Cardiac fibroblast (primary cell): ENCODE measurements at regions not wholly inside any gene's neighbourhood (a gene's known extent, or its start where the extent isn't known, plus 50 kb on each side); places are given as distances from the start of the nearest gene placed in this dataset.
"Not testable (repeated sequence)": the region's sequence is repeated elsewhere in the genome, so short reads cannot be mapped to it uniquely, and the experiment has no call there.

Experiments
- DNase-seq, 2 donors: peaks; one replicate each; pipeline versions ENCODE4 v3.0.0 to v3.0.0-alpha.2; 2010; ENCODE audit warnings: low read depth in 2 of 2
- H3K4me3 ChIP-seq, 2 donors: replicated peaks in 1 of 2; 1 replicate in 1 of 2; 2 replicates in 1 of 2; pipeline ENCODE4 v1.5.1; 2011; ENCODE audit warnings: low read depth in 2 of 2, low read length in 2 of 2, mild to moderate bottlenecking in 2 of 2, moderate library complexity in 1 of 2
- TF ChIP-seq, protein P1 (sequence below): IDR thresholded peaks from one replicate; pipeline ENCODE4 v1.5.1; 2011; ENCODE audit warnings: low read depth, mild to moderate bottlenecking, low read length, inconsistent platforms

DNA sequence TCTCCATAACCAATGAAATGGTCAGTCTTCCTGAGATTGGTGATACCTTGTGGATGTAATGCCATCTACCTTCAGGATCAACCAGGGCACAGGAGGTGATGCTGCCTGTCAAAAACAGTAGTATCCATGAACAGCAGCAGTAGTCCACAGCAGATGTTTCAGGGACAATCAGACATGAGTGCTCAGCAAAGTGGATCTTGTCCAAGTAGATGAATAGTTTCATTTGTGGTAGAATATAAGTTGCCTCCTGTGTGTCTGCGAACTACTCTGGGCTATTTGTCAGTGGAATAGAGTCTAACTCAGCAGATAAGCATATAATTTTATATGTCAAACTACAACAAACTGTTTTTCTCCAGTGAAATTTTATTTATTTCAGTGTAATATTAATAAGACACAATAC is 1860.1 kb upstream of the ACO1 start:
- TF ChIP-seq, protein P1, sequence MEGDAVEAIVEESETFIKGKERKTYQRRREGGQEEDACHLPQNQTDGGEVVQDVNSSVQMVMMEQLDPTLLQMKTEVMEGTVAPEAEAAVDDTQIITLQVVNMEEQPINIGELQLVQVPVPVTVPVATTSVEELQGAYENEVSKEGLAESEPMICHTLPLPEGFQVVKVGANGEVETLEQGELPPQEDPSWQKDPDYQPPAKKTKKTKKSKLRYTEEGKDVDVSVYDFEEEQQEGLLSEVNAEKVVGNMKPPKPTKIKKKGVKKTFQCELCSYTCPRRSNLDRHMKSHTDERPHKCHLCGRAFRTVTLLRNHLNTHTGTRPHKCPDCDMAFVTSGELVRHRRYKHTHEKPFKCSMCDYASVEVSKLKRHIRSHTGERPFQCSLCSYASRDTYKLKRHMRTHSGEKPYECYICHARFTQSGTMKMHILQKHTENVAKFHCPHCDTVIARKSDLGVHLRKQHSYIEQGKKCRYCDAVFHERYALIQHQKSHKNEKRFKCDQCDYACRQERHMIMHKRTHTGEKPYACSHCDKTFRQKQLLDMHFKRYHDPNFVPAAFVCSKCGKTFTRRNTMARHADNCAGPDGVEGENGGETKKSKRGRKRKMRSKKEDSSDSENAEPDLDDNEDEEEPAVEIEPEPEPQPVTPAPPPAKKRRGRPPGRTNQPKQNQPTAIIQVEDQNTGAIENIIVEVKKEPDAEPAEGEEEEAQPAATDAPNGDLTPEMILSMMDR: no peak
- no peak for DNase-seq
- H3K4me3 ChIP-seq: no peak overlapping the region

DNA sequence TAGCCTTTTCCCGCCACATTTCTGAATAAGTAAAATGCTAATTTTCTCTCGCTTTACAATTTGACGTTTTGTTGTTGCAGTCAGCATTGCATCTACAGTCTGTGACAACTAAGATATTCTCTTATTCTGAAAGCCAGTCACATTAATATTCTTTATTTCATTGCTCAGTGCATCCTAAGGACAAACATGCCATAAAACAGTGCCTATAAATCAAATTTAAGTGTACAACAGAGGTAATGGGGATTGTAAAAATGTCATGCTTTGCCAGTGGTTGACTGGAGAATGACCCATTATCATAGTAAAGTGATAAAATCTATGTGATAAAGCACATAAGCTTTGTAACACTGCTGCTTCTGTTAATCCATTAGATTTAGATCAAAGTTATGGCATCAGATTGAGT is 1850.0 kb upstream of the ACO1 start:
- DNase-seq: no peak
- no peak overlapping the region for H3K4me3 ChIP-seq
- TF ChIP-seq, protein P1: no peak

DNA sequence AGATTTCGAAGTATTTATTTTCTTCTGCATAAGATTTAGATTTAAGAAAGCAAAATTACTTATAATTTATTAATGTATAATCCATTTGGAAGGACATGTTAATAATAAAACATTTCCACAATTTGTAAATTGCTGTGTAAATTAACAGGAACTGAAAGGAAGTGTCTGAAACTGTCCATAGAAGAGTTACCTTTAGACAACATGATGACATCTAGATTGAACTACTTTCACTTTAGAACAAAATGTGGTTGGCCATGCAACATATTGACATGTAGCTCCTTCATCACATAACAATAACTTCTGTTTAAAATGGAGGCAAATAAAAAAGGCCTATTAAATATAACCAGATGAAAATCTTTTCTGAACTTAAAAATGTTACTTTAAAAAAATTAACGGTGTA is 1849.5 kb upstream of the ACO1 start:
- no peak overlapping the region for H3K4me3 ChIP-seq
- DNase-seq: no peak
- TF ChIP-seq, protein P1: no peak

DNA sequence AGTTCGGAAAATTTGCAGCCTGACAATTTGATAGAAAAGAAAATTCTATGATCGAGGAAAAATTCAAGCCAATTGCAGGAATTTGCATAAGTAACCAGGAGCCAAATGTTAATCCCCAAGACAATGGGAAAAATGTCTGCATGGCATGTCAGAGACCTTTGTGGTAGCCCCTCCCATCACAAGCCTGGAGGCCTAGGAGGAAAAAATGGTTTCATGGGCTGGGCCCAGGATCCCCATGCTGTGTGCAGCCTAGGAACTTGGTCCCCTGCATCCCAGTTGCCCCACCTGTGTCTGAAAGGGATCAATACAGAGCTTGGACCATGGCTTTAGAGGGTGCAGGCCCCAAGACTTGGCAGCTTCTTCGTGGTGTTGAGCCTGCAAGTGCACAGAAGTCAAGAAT is 1847.9 kb upstream of the ACO1 start:
- DNase-seq: no peak
- TF ChIP-seq, protein P1: no peak
- no peak overlapping the region for H3K4me3 ChIP-seq

DNA sequence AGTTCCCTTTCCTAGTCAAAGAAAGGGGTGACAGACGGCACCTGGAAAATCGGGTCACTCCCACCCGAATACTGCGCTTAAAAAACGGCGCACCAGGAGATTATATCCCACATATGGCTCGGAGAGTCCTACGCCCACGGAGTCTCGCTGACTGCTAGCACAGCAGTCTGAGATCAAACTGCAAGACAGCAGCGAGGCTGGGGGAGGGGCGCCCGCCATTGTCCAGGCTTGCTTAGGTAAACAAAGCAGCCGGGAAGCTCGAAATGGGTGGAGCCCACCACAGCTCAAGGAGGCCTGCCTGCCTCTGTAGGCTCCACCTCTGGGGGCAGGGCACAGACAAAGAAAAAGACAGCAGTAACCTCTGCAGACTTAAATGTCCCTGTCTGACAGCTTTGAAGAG is 1844.7 kb upstream of the ACO1 start:
- DNase-seq, H3K4me3 ChIP-seq: not testable (repeated sequence)

DNA sequence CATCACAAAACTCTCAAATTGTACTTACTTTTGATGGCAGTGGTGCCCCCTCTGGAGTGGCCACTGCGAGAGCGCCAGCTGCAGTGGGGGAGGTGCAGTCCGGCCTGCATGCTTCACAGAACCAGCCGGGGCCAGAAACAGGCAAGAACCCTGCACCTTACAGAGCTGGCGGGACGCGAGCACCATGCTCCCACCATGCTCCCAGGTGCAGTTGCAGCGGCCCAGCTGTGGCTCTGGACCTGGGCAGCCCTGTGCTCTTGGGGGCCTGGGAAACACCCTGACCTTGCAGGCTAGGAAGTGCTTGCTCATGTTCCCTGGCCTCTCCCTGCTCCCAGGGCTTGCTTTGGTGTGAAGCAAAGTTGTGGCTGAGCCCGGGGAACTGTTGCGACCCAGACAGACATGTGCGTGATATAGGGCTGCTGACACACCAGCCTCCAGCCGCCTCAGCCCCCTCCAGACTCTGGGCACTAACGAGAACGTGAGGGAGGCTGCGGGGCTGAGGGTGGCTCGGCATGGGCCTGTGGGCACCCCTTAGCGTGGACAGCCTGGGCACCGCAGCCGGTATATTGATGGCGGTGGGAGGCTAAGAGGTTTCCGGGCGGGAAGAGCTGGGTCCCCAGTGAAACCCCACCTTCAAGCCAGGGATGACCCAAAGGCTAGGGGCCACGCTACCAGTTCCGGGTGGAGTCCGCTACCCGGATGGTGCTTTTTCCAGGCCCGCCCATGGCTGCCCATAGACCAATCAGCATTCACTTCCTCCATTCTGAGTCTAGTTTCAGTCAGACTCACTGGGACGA is 1809.9 kb upstream of the ACO1 start:
- H3K4me3 ChIP-seq: no peak overlapping the region
- TF ChIP-seq, protein P1: no peak
- DNase-seq: no peak

DNA sequence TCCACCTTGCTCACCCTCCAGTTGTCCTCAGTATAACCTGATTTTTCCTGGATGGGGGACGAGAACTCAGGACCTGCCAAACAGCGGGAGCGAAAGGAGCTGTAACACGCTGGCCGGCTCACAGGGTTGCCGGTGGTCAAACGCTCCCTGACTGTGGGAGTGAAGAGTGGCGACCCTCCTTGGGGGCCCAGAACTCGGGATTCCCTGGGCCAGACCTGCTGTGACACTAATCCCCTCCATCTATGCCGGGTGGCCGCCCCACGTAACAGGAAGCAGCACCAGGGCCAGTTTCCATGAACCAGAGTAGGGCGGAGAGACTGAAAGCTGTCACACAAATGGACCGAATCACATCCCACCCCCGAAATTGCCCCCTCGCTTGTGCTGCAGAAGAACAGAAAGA is 1809.2 kb upstream of the ACO1 start:
- TF ChIP-seq, protein P1: no peak
- DNase-seq: no peak
- no peak overlapping the region for H3K4me3 ChIP-seq
